IgD-negative memory B cell (primary cell): ENCODE measurements at regions not wholly inside any gene's neighbourhood (a gene's known extent, or its start where the extent isn't known, plus 50 kb on each side); places are given as distances from the start of the nearest gene placed in this dataset.

Experiments used
- H3K27ac Mint-ChIP-seq, 3 donors: one replicate each; pipeline ENCODE4 v1.8.0; 2020 to 2022; ENCODE audit warnings: mild to moderate bottlenecking in 3 of 3, mixed read lengths in 3 of 3, moderate library complexity in 1 of 3
- H3K27me3 Mint-ChIP-seq: one replicate; pipeline ENCODE4 v1.8.0; 2021; ENCODE audit warnings: mixed read lengths
- H3K36me3 Mint-ChIP-seq: one replicate; pipeline ENCODE4 v1.8.0; 2020; ENCODE audit warnings: mild to moderate bottlenecking, mixed read lengths
- H3K4me1 Mint-ChIP-seq, 3 donors: one replicate each; pipeline ENCODE4 v1.8.0; 2020 to 2022; ENCODE audit warnings: mixed read lengths in 3 of 3, mild to moderate bottlenecking in 1 of 3
- H3K4me3 Mint-ChIP-seq, 4 donors: one replicate each; pipeline ENCODE4 v1.8.0; 2020 to 2022; ENCODE audit warnings: mild to moderate bottlenecking in 4 of 4, mixed read lengths in 4 of 4, moderate library complexity in 3 of 4
- H3K9me3 Mint-ChIP-seq, 3 donors: one replicate each; pipeline ENCODE4 v1.8.0; 2020 to 2021; ENCODE audit warnings: mixed read lengths in 3 of 3, mild to moderate bottlenecking in 1 of 3

DNA sequence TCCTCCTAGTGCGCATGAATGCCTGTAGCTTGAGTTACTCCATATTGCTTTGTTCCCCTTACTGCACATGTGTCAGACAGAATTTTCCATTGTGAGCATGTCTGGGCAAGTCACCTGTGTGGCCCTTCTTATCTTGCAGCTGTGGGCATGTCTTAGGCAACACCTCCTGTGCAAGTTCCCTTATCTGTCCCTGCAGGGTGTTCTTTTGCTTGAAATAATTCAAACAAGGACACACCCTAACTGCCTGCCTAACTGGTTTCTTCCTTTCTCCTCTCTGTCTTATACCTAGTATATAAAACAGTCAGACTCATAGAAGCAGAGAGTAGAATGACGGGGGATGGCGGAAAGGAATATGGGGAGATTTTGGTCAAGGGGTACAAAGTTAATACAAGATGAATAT is 421.1 kb upstream of the SORCS1 start:
- no peak overlapping the region for H3K27ac Mint-ChIP-seq
- H3K36me3 Mint-ChIP-seq: no peaks in the 10 kb centered on the region
- H3K4me1 Mint-ChIP-seq: no peaks in the 10 kb centered on the region
- H3K9me3 Mint-ChIP-seq: peaks cover 1 to 16% (median 10%) of the 10 kb centered on the region in 3 donors
- H3K27me3 Mint-ChIP-seq: no peaks in the 10 kb centered on the region
- no peak overlapping the region for H3K4me3 Mint-ChIP-seq

DNA sequence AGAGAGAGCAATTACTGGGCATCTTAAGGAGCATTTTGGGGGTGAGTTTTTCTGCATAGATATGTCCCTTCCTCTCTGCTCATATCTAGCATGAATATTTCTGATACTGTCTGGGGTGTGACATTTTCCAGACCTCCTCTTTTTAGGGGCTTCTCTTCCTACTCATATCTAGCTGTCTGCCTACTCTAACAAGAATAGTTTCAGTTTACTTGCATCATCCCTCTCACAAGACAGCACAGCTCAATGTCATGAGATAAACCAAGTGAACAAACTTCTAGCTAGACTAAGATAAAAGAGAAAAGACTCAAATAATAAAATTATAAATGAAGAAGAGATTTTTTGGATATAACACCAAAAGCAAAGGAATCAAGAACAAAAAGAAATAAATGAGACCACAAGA is 419.5 kb upstream of the SORCS1 start:
- H3K27me3 Mint-ChIP-seq: no peaks in the 10 kb centered on the region
- no peak overlapping the region for H3K4me3 Mint-ChIP-seq
- no peaks in the 10 kb centered on the region for H3K36me3 Mint-ChIP-seq
- no peaks in the 10 kb centered on the region for H3K4me1 Mint-ChIP-seq
- H3K27ac Mint-ChIP-seq: no peak overlapping the region
- H3K9me3 Mint-ChIP-seq: peaks cover 1 to 16% (median 10%) of the 10 kb centered on the region in 3 donors

DNA sequence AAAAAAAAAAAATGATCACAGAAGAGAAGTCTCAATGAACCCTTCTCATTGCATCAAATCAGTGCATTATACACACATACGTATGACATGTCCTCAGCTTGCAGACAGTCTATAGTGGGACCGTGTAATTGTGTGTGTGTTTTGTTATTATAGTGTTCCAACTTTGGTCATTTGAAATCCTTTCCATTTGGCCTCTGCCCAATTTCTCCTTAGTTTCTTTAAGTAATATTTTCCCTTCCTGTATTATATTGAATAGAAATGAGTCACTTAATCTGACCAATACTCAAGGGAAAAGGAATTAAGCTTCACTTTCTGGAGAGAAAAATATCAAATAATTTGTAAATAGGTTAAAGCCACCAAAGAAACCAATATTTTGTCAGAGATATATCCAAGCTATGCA is 415.5 kb upstream of the SORCS1 start:
- H3K9me3 Mint-ChIP-seq: peaks cover 0 to 2% (median 0%) of the 10 kb centered on the region in 3 donors

DNA sequence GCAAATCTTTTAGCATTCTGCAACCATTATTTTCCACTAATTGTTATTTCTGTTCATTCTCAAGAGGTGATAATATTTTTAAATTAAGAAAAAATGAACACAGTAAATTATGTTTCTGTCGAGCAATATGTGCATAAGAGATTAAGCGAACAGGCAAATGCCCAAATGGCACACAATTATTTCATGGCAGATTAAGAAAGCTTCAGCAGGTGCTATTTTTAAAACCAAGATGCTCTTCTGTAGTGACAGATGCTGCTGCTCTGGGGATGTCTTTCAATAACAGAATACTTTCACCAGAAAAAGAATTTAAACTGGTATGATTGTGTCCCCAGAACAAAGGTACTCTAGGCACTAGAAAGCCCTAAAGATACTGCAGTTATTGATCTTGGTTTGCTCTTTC is 412.7 kb upstream of the SORCS1 start:
- Mint-ChIP-seq H3K27me3 (no peaks in the 10 kb centered on the region), H3K9me3 (no peaks in the 10 kb centered on the region), H3K27ac (no peak overlapping the region), H3K4me1 (peaks cover 0 to 1% (median 0%) of the 10 kb centered on the region in 3 donors), H3K36me3 (no peaks in the 10 kb centered on the region), H3K4me3 (no peak overlapping the region)

More for the DNA sequence above, 415.5 kb upstream of the SORCS1 start:
- Mint-ChIP-seq H3K27ac (no peak overlapping the region), H3K4me1 (no peaks in the 10 kb centered on the region), H3K27me3 (no peaks in the 10 kb centered on the region), H3K4me3 (no peak overlapping the region), H3K36me3 (no peaks in the 10 kb centered on the region)

DNA sequence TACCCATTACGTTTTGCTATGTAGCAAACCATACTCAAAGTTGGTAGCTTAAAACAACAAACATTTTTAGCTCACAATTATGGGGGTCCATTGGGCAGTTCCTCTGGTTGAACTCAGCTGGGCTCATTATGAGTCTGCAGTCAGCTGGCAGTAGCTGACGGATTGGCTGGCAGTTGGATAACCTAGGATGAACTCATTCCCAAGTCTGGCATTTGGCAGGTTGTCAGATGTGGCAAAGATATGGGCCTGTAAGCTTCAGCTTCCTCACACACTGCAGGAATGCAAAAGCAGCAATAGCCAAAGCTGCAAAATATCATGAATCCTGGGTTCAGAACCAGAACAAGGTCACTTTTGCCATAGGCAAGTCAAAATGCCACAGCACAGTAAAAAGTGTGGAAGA is 412.2 kb upstream of the SORCS1 start:
- Mint-ChIP-seq H3K27me3 (no peaks in the 10 kb centered on the region), H3K4me3 (no peak overlapping the region), H3K27ac (no peak overlapping the region), H3K36me3 (no peaks in the 10 kb centered on the region), H3K9me3 (no peaks in the 10 kb centered on the region), H3K4me1 (peaks cover 0 to 1% (median 0%) of the 10 kb centered on the region in 3 donors)

DNA sequence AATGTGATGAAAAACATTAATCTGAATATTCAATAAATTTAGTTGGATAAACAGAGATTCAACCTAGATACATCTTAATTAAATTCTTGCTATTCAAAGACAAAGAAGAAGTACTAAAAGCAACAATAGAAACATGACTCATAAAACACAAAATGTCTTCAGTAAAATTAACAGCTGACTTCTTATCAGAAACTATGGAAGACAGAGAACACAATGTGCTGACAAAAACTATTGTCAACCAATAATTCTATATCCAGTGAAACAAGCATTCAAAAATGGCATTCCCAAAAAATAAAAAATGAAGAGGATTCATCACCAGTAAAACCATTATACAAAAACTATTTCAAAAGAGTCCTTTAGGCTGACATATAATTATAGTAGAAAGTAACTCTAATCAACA is 400.5 kb upstream of the SORCS1 start:
- H3K4me1 Mint-ChIP-seq: peaks cover 0 to under 1% (median 0%) of the 10 kb centered on the region in 3 donors
- H3K36me3 Mint-ChIP-seq: no peaks in the 10 kb centered on the region
- peak overlapping the region in 1 of 4 donors; percentile 22 for H3K4me3 Mint-ChIP-seq
- H3K27ac Mint-ChIP-seq: no peak overlapping the region
- H3K9me3 Mint-ChIP-seq: peaks cover 3 to 20% (median 8%) of the 10 kb centered on the region in 3 donors
- H3K27me3 Mint-ChIP-seq: no peaks in the 10 kb centered on the region

DNA sequence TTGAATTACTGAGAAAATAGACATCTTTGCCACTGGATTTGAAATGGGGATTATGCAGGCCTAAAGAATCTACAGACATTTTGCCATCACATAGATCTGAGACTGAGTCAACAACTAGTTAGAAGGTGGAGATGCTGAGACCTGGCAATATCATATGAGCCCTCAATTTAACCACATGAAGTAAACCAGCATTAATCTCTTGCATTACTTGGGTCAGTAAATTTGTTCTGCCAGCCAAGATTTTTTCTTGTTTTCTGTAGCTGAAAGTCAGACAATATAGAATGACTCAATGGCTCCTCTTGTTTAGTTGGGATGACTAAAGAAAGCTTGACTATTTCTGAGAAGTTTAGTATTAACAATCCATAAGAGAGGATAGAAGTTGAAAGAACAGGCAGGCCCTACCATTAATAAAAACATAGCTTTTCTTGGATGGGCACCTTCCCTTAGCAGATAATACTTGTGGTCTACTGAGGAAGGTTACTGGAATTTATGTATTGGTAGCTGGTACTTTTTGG is 396.7 kb upstream of the SORCS1 start:
- H3K27me3 Mint-ChIP-seq: no peaks in the 10 kb centered on the region
- H3K4me3 Mint-ChIP-seq: no peak overlapping the region
- H3K27ac Mint-ChIP-seq: no peak overlapping the region
- peaks cover 0 to 1% (median 0%) of the 10 kb centered on the region in 3 donors for H3K4me1 Mint-ChIP-seq
- peaks cover 2 to 10% (median 4%) of the 10 kb centered on the region in 3 donors for H3K9me3 Mint-ChIP-seq
- H3K36me3 Mint-ChIP-seq: no peaks in the 10 kb centered on the region

DNA sequence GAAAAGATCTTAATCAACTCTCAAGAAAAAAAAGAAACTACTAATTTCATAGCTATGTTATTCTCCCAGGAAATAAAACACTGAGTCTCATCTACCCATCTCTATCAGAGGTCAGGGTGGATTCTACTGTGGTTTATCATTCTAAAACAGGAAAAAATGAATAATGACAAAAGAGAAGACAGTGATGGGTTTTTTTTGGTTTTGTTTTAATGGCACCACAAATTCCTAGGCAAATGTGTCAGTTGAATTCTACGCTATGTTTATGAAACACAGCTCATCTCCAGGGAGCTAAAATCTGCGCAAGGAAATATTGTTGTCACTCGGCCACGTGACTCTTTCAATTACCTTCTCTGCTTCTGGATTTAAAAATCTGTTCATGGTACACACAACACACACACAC is 393.4 kb upstream of the SORCS1 start:
- no peaks in the 10 kb centered on the region for H3K27me3 Mint-ChIP-seq
- peaks cover 1 to 7% (median 5%) of the 10 kb centered on the region in 3 donors for H3K9me3 Mint-ChIP-seq
- H3K27ac Mint-ChIP-seq: no peak overlapping the region
- H3K36me3 Mint-ChIP-seq: no peaks in the 10 kb centered on the region
- H3K4me1 Mint-ChIP-seq: peaks cover 5 to 14% (median 11%) of the 10 kb centered on the region in 3 donors
- H3K4me3 Mint-ChIP-seq: no peak overlapping the region

DNA sequence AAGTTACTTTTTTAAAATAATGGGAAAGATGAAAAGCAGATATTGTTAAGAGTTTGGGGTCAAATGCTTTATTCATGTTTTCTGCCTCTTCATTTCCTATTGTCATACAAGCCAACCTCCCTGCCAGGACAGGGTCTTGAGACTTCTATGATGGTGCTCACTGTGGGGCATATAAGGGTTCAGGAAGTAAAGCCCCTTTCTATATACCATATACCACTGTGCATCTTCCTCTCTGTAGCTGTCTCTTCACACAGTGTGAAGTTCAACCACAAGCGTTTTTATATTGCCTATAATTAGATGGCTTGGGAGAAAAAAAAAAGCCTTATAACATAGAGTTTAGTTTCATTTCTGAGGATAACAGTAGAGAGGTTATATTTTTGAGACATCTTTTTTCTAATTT is 389.8 kb upstream of the SORCS1 start:
- Mint-ChIP-seq H3K4me3 (no peak overlapping the region), H3K27ac (no peak overlapping the region), H3K9me3 (peaks cover 2 to 7% (median 5%) of the 10 kb centered on the region in 3 donors), H3K27me3 (no peaks in the 10 kb centered on the region), H3K36me3 (peaks cover 3% of the 10 kb centered on the region), H3K4me1 (peaks cover 5 to 14% (median 9%) of the 10 kb centered on the region in 3 donors)

DNA sequence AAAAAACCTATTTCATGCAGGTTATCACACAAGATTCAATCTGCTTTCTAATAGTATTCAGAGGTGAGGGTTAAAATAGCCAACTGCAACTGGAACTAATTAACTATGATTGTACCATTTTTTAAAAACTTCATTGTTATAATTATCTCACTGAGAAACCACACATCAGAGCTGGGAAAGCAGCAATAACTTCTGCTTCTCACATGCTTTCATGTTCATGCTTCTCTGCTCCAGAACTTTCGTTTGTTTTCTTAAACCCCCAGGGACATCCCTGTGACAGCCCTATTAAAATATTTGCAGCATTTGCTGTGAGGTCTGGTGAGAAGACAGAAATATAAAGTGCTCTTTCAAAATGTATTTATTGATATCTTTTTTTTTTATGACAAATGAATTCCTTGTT is 389.0 kb upstream of the SORCS1 start:
- peaks cover 2 to 12% (median 5%) of the 10 kb centered on the region in 3 donors for H3K9me3 Mint-ChIP-seq
- peaks cover 5 to 14% (median 9%) of the 10 kb centered on the region in 3 donors for H3K4me1 Mint-ChIP-seq
- H3K4me3 Mint-ChIP-seq: peak overlapping the region in 1 of 4 donors; percentile 14
- H3K36me3 Mint-ChIP-seq: peaks cover 3% of the 10 kb centered on the region
- H3K27ac Mint-ChIP-seq: no peak overlapping the region
- no peaks in the 10 kb centered on the region for H3K27me3 Mint-ChIP-seq

DNA sequence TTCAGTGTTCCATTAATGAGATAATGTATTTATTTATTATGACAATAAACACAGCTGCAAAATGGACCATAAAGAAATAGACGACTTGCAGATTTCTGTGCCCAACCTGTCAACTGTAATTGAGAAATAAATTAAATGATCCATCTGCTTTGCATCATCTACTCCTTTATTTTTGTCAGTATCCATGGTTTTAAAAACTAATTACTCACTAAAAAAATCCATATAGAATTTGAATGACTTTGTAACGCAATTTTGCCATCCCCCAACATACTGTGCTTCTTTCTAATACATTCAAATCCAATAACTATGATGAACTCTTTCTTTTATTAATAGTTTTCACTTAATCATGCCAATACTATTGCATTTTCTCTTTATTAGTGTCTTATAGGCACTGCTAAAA is 388.5 kb upstream of the SORCS1 start:
- H3K27me3 Mint-ChIP-seq: no peaks in the 10 kb centered on the region
- H3K4me1 Mint-ChIP-seq: peaks cover 5 to 14% (median 9%) of the 10 kb centered on the region in 3 donors
- no peak overlapping the region for H3K27ac Mint-ChIP-seq
- peaks cover 3% of the 10 kb centered on the region for H3K36me3 Mint-ChIP-seq
- peaks cover 2 to 12% (median 5%) of the 10 kb centered on the region in 3 donors for H3K9me3 Mint-ChIP-seq
- H3K4me3 Mint-ChIP-seq: no peak overlapping the region

DNA sequence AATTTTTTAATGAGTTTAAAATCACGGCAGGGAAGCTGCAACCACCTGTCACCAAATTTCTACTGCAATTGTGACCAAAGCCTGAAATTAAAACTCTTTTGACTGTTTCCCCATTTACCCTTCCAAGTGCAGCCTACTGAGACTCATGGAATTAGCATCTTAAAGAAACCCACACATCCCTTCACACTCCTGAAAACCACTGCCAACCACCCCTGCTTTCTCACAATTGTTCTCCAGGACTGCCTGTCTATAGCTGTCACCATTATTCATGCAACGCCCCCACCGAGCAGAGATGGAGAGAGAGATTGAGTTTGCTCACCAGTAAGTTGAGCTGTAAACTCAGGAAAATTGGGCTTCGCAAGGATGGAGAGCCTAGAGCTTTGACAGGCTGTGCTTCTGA is 383.8 kb upstream of the SORCS1 start:
- H3K27ac Mint-ChIP-seq: peak overlapping the region in 1 of 3 donors; percentile 72
- no peak overlapping the region for H3K4me3 Mint-ChIP-seq
- H3K9me3 Mint-ChIP-seq: peaks cover under 1 to 8% (median 4%) of the 10 kb centered on the region in 3 donors
- peaks cover 0 to under 1% (median 0%) of the 10 kb centered on the region in 3 donors for H3K4me1 Mint-ChIP-seq
- H3K36me3 Mint-ChIP-seq: peaks cover 3% of the 10 kb centered on the region
- no peaks in the 10 kb centered on the region for H3K27me3 Mint-ChIP-seq

DNA sequence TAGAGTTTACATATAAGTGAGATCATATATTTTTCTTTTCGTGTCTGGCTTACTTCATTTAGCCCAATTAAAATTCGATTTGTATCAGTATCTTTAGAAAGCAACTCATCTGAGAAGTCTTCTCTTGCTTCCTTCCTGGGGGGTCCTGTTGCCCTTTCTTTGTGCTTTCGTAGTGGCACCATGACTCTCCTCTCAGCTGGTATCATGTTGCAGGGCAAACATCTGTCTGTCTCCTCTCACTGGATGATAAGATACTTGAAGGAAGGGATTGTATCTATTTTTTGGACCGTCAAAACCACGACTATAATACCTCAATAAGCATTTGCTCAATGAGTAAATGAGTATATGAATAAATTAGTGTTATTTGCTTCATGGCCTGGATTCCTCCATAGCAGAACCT is 382.5 kb upstream of the SORCS1 start:
- no peaks in the 10 kb centered on the region for H3K27me3 Mint-ChIP-seq
- H3K27ac Mint-ChIP-seq: peak overlapping the region in 1 of 3 donors; percentile 31
- H3K4me3 Mint-ChIP-seq: no peak overlapping the region
- H3K36me3 Mint-ChIP-seq: peaks cover 3% of the 10 kb centered on the region
- H3K4me1 Mint-ChIP-seq: no peaks in the 10 kb centered on the region
- H3K9me3 Mint-ChIP-seq: peaks cover 3 to 8% (median 4%) of the 10 kb centered on the region in 3 donors

DNA sequence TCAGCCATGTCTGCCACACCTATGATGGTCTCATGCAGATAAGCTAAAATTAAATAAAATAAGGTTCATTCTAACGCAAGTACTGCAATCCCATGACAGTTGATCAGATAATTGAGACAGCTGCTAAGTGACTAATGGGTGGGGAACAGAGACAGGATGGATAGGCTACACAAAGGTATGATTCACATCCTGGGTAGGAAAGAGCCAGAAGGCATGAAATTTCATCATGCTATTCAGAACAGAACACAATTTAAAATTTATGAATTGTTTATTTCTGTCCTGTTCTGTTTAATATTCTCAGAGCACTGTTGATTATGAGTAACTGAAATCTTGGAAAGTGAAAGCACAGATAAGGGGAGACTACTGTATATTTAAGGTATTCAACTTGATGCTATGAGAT is 381.8 kb upstream of the SORCS1 start:
- Mint-ChIP-seq H3K36me3 (peaks cover 3% of the 10 kb centered on the region), H3K27ac (peak overlapping the region in 1 of 3 donors; percentile 31), H3K4me3 (no peak overlapping the region), H3K9me3 (peaks cover 3 to 8% (median 3%) of the 10 kb centered on the region in 3 donors), H3K27me3 (no peaks in the 10 kb centered on the region), H3K4me1 (no peaks in the 10 kb centered on the region)

DNA sequence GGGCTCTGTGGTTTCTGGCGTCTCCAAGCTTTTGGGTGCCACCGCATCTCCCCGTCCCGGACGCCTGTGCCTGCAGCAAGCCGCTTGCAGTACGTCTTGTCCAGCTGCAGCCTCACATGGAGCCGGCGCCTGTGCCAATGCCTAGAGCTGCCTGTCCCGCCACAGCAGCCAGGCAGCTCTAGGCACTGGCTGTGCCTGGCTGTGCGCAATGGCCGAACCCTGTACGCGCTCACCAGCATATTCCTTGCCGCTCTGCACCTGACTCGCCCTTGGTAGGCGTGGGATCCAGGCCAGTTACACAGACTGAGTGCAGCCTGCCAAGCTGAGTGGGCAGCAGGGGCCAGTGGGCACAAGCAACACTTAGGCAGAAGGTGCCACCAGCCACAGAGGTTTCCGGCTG is 381.2 kb upstream of the SORCS1 start:
- peaks cover 3% of the 10 kb centered on the region for H3K36me3 Mint-ChIP-seq
- no peaks in the 10 kb centered on the region for H3K27me3 Mint-ChIP-seq
- H3K4me1 Mint-ChIP-seq: no peaks in the 10 kb centered on the region
- peaks cover 2 to 8% (median 3%) of the 10 kb centered on the region in 3 donors for H3K9me3 Mint-ChIP-seq
- no peak overlapping the region for H3K27ac Mint-ChIP-seq
- no peak overlapping the region for H3K4me3 Mint-ChIP-seq

DNA sequence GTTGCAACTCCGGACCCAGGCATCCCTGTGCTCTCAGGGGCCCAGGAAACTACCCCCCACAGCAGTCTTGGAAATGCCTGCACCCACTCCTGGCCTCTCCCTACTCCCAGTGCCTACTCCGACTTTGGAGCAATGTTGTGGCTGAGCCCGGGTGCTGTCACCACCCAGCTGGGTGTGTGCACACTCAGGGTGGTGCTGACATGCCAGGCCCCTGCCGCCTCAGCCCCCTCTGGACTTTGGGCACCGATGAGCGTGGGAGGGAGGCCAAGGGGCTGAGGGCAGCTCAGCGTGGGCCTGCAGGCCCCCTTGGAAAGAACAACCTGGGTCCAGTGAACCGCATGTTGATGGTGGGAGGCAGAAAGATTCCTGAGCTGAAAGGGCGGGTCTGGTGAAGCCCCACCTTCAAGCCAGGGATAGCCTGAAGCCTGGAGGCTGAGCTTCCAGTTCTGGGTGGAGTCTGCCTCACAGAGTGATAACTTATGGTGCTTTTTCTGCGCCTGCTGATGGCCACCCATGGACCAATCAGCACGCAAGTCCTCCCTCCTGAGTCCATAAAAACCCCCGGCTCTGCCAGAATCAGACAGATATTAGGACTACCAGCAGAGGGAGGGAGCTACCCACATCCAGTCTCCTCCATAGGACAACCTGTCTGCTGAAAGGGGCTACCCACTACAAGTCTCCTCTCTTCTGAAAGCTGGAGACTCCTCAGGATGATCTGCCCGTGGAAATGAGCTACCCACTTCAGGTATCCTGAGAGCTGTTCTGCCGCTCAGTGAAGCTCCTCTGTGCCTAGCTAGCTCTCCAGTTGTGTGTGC is 380.4 kb upstream of the SORCS1 start:
- Mint-ChIP-seq H3K27ac (no peak overlapping the region), H3K36me3 (no peaks in the 10 kb centered on the region), H3K4me3 (no peak overlapping the region), H3K9me3 (peaks cover 0 to 8% (median 3%) of the 10 kb centered on the region in 3 donors), H3K4me1 (no peaks in the 10 kb centered on the region), H3K27me3 (no peaks in the 10 kb centered on the region)
